ENCODE measurements at regions not wholly inside any gene's neighbourhood (a gene's known extent, or its start where the extent isn't known, plus 50 kb on each side); places are given as distances from the start of the nearest gene placed in this dataset.

GRCh38 chr19:31121501-31121900, 227.7 kb downstream of the TSHZ3 start:
- DNase-seq (ENCODE audit: low read depth in 4 of 4, low spot score in 1 of 4) = no peak

- DNase-seq (ENCODE audit: low read depth in 4 of 4, low spot score in 1 of 4) = no peak
Measured at GRCh38 chr19:31120952-31121351, 228.3 kb downstream of the TSHZ3 start.

- no peak for DNase-seq (ENCODE audit: low read depth in 4 of 4, low spot score in 1 of 4)
Measured at GRCh38 chr19:31119951-31120690, 229.1 kb downstream of the TSHZ3 start.

- DNase-seq (ENCODE audit: low read depth in 4 of 4, low spot score in 1 of 4) = no peak
Measured at GRCh38 chr19:31118986-31119385, 230.2 kb downstream of the TSHZ3 start.

- DNase-seq (ENCODE audit: low read depth in 4 of 4, low spot score in 1 of 4) = no peak
Measured at GRCh38 chr19:31118287-31118955, 230.8 kb downstream of the TSHZ3 start.

- DNase-seq (ENCODE audit: low read depth in 4 of 4, low spot score in 1 of 4) = no peak
Measured at GRCh38 chr19:31114585-31114984, 234.7 kb downstream of the TSHZ3 start.

- DNase-seq (ENCODE audit: low read depth in 4 of 4, low spot score in 1 of 4) = no peak
Measured at GRCh38 chr19:31113293-31113692, 235.9 kb downstream of the TSHZ3 start.

- no peak for DNase-seq (ENCODE audit: low read depth in 4 of 4, low spot score in 1 of 4)
Measured at GRCh38 chr19:31112158-31112557, 237.1 kb downstream of the TSHZ3 start.

GRCh38 chr19:31111741-31112140, 237.5 kb downstream of the TSHZ3 start:
- DNase-seq (ENCODE audit: low read depth in 4 of 4, low spot score in 1 of 4) = no peak

GRCh38 chr19:31110336-31110735, 238.9 kb downstream of the TSHZ3 start:
- DNase-seq (ENCODE audit: low read depth in 4 of 4, low spot score in 1 of 4) = peak in 1 of 4 experiments; percentile 1

- no peak for DNase-seq (ENCODE audit: low read depth in 4 of 4, low spot score in 1 of 4)
Measured at GRCh38 chr19:31109636-31110035, 239.6 kb downstream of the TSHZ3 start.

GRCh38 chr19:31107096-31107495, 242.1 kb downstream of the TSHZ3 start:
- DNase-seq (ENCODE audit: low read depth in 4 of 4, low spot score in 1 of 4) = no peak

GRCh38 chr19:31105761-31106160, 243.5 kb downstream of the TSHZ3 start:
- no peak for DNase-seq (ENCODE audit: low read depth in 4 of 4, low spot score in 1 of 4)

GRCh38 chr19:31104451-31104850, 244.8 kb downstream of the TSHZ3 start:
- no peak for DNase-seq (ENCODE audit: low read depth in 4 of 4, low spot score in 1 of 4)

- DNase-seq (ENCODE audit: low read depth in 4 of 4, low spot score in 1 of 4) = no peak
Measured at GRCh38 chr19:31103228-31103627, 246.0 kb downstream of the TSHZ3 start.

- DNase-seq (ENCODE audit: low read depth in 4 of 4, low spot score in 1 of 4) = no peak
Measured at GRCh38 chr19:31102674-31103073, 246.6 kb downstream of the TSHZ3 start.

GRCh38 chr19:31100981-31101380, 248.3 kb downstream of the TSHZ3 start:
- no peak for DNase-seq (ENCODE audit: low read depth in 4 of 4, low spot score in 1 of 4)

GRCh38 chr19:31100206-31100590, 249.0 kb downstream of the TSHZ3 start:
- DNase-seq (ENCODE audit: low read depth in 4 of 4, low spot score in 1 of 4) = no peak

GRCh38 chr19:31099515-31100205, 249.6 kb downstream of the TSHZ3 start:
- no peak for DNase-seq (ENCODE audit: low read depth in 4 of 4, low spot score in 1 of 4)

- no peak for DNase-seq (ENCODE audit: low read depth in 4 of 4, low spot score in 1 of 4)
Measured at GRCh38 chr19:31098836-31099235, 250.4 kb downstream of the TSHZ3 start.

GRCh38 chr19:31096935-31097545, 252.2 kb downstream of the TSHZ3 start:
- no peak for DNase-seq (ENCODE audit: low read depth in 4 of 4, low spot score in 1 of 4)

Data from stimulated activated CD4-positive, alpha-beta T cell treated with anti-CD3 and anti-CD28 coated beads, Interleukin-1b, Interleukin-23, amount 100 ng/mL, for 24 hours (primary cell).